BE2C (cell line): ENCODE measurements at regions not wholly inside any gene's neighbourhood (a gene's known extent, or its start where the extent isn't known, plus 50 kb on each side); places are given as distances from the start of the nearest gene placed in this dataset.

Source experiments
- DNase-seq: peaks from one replicate; pipeline ENCODE4 v3.0.0-alpha.2; 2020
- H3K27me3 ChIP-seq: fragments of 250-450 bp; sonication (Bioruptor Pico); 2 replicates; pipeline ENCODE4 v1.5.1; 2020; ENCODE audit warnings: mild to moderate bottlenecking
- H3K36me3 ChIP-seq: fragments of 250-450 bp; sonication (Bioruptor Pico); 2 replicates; pipeline ENCODE4 v1.5.1; 2020; ENCODE audit warnings: mild to moderate bottlenecking
- H3K4me1 ChIP-seq: fragments of 250-450 bp; sonication (Bioruptor Pico); 2 replicates; pipeline ENCODE4 v1.5.1; 2020
- H3K4me3 ChIP-seq: 2 replicates; pipeline ENCODE4 v1.5.1; 2011; ENCODE audit warnings: low read depth, low read length
- H3K9me3 ChIP-seq: fragments of 250-450 bp; sonication (Bioruptor Pico); 2 replicates; pipeline ENCODE4 v1.5.1; 2020
- TF ChIP-seq, protein P1 (sequence below): IDR thresholded peaks from 2 replicates; pipeline ENCODE4 v1.5.1; 2012; ENCODE audit warnings: mild to moderate bottlenecking, low read depth, low read length

DNA sequence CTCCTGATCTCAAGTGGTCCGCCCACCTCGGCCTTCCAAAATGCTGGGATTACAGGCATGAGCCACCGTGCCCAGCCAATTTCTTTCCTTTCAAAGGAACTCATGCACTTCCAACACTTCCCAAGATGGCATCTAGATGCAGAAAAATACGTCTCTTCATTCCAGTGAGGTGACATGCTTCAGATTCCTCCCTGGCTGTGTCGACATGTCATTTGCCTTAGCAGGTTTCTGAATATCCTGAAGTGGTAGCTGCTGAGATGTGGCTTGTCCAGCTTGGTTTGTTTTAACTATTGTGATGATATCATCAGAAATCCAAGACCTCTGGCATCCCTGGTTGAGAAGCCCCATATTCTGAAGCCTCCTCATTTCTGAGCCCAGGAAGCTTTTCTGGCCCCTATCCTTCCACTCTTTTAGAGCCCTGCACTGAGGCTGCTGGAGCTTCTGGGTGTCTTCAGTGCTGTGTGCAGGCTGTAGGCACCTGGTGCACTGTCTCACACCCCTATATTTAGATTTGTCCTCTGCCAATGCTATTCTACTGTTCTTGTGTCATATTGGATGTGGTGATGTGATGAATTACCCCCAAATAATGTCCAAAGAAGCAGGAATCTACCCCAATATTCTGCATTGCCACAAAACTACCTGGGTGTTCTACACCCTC is 73.3 kb upstream of the E2F3 start:
- TF ChIP-seq, protein P1, sequence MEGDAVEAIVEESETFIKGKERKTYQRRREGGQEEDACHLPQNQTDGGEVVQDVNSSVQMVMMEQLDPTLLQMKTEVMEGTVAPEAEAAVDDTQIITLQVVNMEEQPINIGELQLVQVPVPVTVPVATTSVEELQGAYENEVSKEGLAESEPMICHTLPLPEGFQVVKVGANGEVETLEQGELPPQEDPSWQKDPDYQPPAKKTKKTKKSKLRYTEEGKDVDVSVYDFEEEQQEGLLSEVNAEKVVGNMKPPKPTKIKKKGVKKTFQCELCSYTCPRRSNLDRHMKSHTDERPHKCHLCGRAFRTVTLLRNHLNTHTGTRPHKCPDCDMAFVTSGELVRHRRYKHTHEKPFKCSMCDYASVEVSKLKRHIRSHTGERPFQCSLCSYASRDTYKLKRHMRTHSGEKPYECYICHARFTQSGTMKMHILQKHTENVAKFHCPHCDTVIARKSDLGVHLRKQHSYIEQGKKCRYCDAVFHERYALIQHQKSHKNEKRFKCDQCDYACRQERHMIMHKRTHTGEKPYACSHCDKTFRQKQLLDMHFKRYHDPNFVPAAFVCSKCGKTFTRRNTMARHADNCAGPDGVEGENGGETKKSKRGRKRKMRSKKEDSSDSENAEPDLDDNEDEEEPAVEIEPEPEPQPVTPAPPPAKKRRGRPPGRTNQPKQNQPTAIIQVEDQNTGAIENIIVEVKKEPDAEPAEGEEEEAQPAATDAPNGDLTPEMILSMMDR: no peak
- DNase-seq: no peak
- Histone ChIP-seq H3K27me3 (peaks cover 14% of the 10 kb centered on the region), H3K4me1 (no peaks in the 10 kb centered on the region), H3K36me3 (no peaks in the 10 kb centered on the region), H3K4me3 (no peak overlapping the region), H3K9me3 (no peaks in the 10 kb centered on the region)

DNA sequence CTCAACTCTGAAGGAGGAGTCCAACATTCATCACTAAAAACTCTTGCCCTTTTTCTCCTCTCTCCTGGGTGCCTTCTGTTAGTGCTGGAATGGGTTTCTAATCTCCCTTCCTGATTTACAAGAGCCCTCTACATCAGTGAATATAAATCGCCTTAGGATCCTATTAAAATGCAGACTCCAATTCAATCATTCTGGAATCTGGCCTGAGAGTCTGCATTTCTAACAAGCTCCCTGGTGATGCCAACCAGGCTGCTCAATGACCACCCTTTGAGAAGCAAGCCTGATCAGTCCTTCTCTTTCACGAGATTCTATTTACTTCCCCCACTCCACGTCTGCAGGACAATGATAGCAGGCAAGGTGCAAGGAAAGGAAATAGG is 72.8 kb upstream of the E2F3 start:
- peaks cover 14% of the 10 kb centered on the region for H3K27me3 ChIP-seq
- H3K4me1 ChIP-seq: no peaks in the 10 kb centered on the region
- TF ChIP-seq, protein P1: no peak

GRCh38 chr6:20331042-20331441 is 70.6 kb upstream of the E2F3 start:
- DNase-seq: no peak
- Histone ChIP-seq H3K36me3 (no peaks in the 10 kb centered on the region), H3K27me3 (peaks cover 15% of the 10 kb centered on the region), H3K9me3 (no peaks in the 10 kb centered on the region), H3K4me3 (no peak overlapping the region), H3K4me1 (no peaks in the 10 kb centered on the region)
- TF ChIP-seq, protein P1: no peak

More for the DNA sequence above, 72.8 kb upstream of the E2F3 start:
- Histone ChIP-seq H3K4me3 (no peak overlapping the region), H3K36me3 (no peaks in the 10 kb centered on the region), H3K9me3 (no peaks in the 10 kb centered on the region)
- no peak for DNase-seq

- Histone ChIP-seq H3K36me3 (no peaks in the 10 kb centered on the region), H3K9me3 (no peaks in the 10 kb centered on the region), H3K27me3 (peaks cover 19% of the 10 kb centered on the region), H3K4me1 (no peaks in the 10 kb centered on the region), H3K4me3 (no peak overlapping the region)
- TF ChIP-seq, protein P1: no peak
- no peak for DNase-seq
These were observed 70.1 kb upstream of the E2F3 start for GRCh38 chr6:20331625-20332024.

- Histone ChIP-seq H3K4me3 (no peak overlapping the region), H3K27me3 (peaks cover 14% of the 10 kb centered on the region), H3K4me1 (no peaks in the 10 kb centered on the region), H3K9me3 (no peaks in the 10 kb centered on the region), H3K36me3 (no peaks in the 10 kb centered on the region)
- DNase-seq: no peak
- TF ChIP-seq, protein P1: no peak
These were observed 69.2 kb upstream of the E2F3 start for GRCh38 chr6:20332441-20333006.

DNA sequence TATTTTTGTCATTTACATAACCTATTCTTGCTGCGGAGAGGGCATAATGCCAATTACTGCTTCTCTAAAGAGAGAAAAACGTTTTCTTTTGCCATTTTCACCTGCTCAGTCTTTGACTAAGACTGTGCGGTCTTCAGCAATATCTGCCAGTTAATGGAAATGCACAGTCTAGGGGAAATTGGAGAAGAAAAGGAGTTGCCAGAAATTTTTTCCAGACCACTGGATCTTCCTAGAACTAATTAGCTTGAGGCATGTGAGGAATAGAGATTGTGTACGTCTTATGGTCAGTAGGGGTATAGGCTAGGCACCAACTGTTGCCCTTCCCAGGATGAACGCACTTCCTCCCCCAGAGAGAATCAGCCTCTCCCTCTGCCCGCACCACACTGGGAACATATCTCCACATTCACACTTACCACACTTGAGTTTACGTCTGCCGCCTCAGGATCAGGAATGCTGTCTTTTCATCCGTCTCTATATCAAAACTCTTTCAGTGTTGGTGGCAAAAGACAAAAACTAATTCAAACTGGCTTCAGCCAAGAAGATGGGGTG is 67.9 kb upstream of the E2F3 start:
- H3K4me1 ChIP-seq: no peaks in the 10 kb centered on the region
- no peaks in the 10 kb centered on the region for H3K36me3 ChIP-seq
- TF ChIP-seq, protein P1: no peak
- H3K27me3 ChIP-seq: peaks cover 5% of the 10 kb centered on the region
- H3K4me3 ChIP-seq: peak overlapping the region; percentile 51
- no peak for DNase-seq
- no peaks in the 10 kb centered on the region for H3K9me3 ChIP-seq
